RWPE2 (cell line): ENCODE measurements at regions not wholly inside any gene's neighbourhood (a gene's known extent, or its start where the extent isn't known, plus 50 kb on each side); places are given as distances from the start of the nearest gene placed in this dataset.

Experiments
- ATAC-seq: fragments of 200-7000 bp; cut with Tn5 transposase; 3 replicates; pipeline ENCODE4 v1.9.1; 2021; ENCODE audit warnings: low read depth
- DNase-seq: peaks from one replicate; pipeline ENCODE4 v3.0.0-alpha.2; 2020; ENCODE audit warnings: low spot score
- H3K27ac ChIP-seq: fragments of 450-650 bp; 2 replicates; pipeline ENCODE4 v1.5.1; 2017; ENCODE audit warnings: mild to moderate bottlenecking; ENCODE audit not compliant: poor library complexity, severe bottlenecking
- H3K27me3 ChIP-seq: fragments of 250-450 bp; sonication (Bioruptor Pico); 2 replicates; pipeline ENCODE4 v1.5.1; 2021; ENCODE audit warnings: mild to moderate bottlenecking, moderate library complexity; ENCODE audit not compliant: insufficient read depth, poor library complexity, severe bottlenecking
- H3K36me3 ChIP-seq: fragments of 250-450 bp; sonication (Bioruptor Pico); 2 replicates; pipeline ENCODE4 v1.5.1; 2020; ENCODE audit warnings: low read depth, mild to moderate bottlenecking, moderate library complexity
- H3K4me1 ChIP-seq: fragments of 250-450 bp; sonication (Bioruptor Pico); 2 replicates; pipeline ENCODE4 v1.5.1; 2021; ENCODE audit warnings: mild to moderate bottlenecking, moderate library complexity; ENCODE audit not compliant: insufficient read depth, poor library complexity, severe bottlenecking
- H3K4me3 ChIP-seq: fragments of 250-450 bp; sonication (Bioruptor Pico); 2 replicates; pipeline ENCODE4 v1.5.1; 2021; ENCODE audit warnings: mild to moderate bottlenecking, moderate library complexity; ENCODE audit not compliant: severe bottlenecking
- H3K9me3 ChIP-seq: fragments of 250-450 bp; sonication (Bioruptor Pico); 2 replicates; pipeline ENCODE4 v1.5.1; 2021; ENCODE audit warnings: mild to moderate bottlenecking, moderate library complexity; ENCODE audit not compliant: severe bottlenecking
- CTCF ChIP-seq: fragments of 450-650 bp; IDR thresholded peaks from one replicate; pipeline ENCODE4 v1.5.1; 2017; ENCODE audit warnings: mild to moderate bottlenecking, moderate library complexity; ENCODE audit not compliant: poor library complexity, severe bottlenecking

- DNase-seq: no peak
- no peak overlapping the region for H3K27ac ChIP-seq
- no peak for TF ChIP-seq CTCF
These were observed 412.5 kb downstream of the MMUT start for GRCh38 chr6:49050584-49050983.

GRCh38 chr6:49038294-49038822 lies 424.7 kb downstream of the MMUT start:
- Histone ChIP-seq H3K4me1 (no peaks in the 10 kb centered on the region), H3K9me3 (no peaks in the 10 kb centered on the region), H3K36me3 (no peaks in the 10 kb centered on the region), H3K4me3 (no peak overlapping the region), H3K27me3 (no peaks in the 10 kb centered on the region), H3K27ac (no peak overlapping the region)
- TF ChIP-seq CTCF: no peak
- ATAC-seq (no peak), DNase-seq (no peak)

More at GRCh38 chr6:49050584-49050983, 412.5 kb downstream of the MMUT start:
- no peaks in the 10 kb centered on the region for H3K36me3 ChIP-seq
- no peaks in the 10 kb centered on the region for H3K9me3 ChIP-seq
- ATAC-seq: no peak
- H3K4me1 ChIP-seq: peaks cover 8% of the 10 kb centered on the region
- no peaks in the 10 kb centered on the region for H3K27me3 ChIP-seq
- H3K4me3 ChIP-seq: no peak overlapping the region

GRCh38 chr6:49030251-49031020 lies 432.6 kb downstream of the MMUT start:
- no peaks in the 10 kb centered on the region for H3K27me3 ChIP-seq
- TF ChIP-seq CTCF: no peak
- ATAC-seq (no peak), DNase-seq (no peak)
- H3K4me3 ChIP-seq: no peak overlapping the region
- no peak overlapping the region for H3K27ac ChIP-seq
- no peaks in the 10 kb centered on the region for H3K9me3 ChIP-seq
- no peaks in the 10 kb centered on the region for H3K36me3 ChIP-seq
- H3K4me1 ChIP-seq: no peaks in the 10 kb centered on the region

- TF ChIP-seq CTCF: no peak
- ATAC-seq (no peak), DNase-seq (no peak)
- no peaks in the 10 kb centered on the region for H3K36me3 ChIP-seq
- H3K27ac ChIP-seq: no peak overlapping the region
- H3K4me3 ChIP-seq: no peak overlapping the region
- no peaks in the 10 kb centered on the region for H3K4me1 ChIP-seq
- H3K27me3 ChIP-seq: no peaks in the 10 kb centered on the region
- no peaks in the 10 kb centered on the region for H3K9me3 ChIP-seq
These were observed 435.4 kb downstream of the MMUT start for GRCh38 chr6:49027644-49028043.
